ENCODE measurements at regions not wholly inside any gene's neighbourhood (a gene's known extent, or its start where the extent isn't known, plus 50 kb on each side); places are given as distances from the start of the nearest gene placed in this dataset.

DNA sequence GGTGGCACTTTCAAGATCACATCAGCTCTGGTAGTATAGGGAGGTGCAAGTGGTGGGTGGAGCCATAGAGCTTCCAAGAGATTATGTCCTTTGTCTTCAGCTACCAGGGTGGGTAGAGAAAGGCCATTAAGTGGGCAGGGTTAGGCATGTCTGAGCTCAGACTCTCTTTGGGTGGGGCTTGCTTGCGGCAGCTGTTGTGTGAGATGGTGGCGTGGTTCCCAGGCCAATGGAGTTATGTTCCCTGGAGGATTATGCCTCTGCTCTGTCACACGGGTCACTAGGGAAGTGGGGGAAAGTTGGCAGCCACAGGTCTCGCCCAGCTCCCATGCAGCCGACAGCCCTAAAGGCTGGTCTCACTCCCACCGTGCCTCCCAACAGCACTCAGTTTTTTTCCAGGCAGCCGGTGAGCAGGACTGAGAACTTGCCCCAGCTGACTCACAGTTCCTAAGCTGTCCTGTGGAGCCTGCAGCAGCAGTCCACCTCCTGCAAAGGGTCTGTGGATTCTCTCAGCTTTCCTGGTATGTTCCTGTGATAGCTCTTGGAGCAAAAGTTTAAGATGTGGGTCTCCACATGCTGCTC lies 459.0 kb downstream of the SH2D4B start:
- no peak for TF ChIP-seq ARID2 (CRISPR knock-in tag; IDR thresholded peaks at IDR 0.05; ENCODE audit: borderline replicate concordance)
- TF ChIP-seq, protein P1, sequence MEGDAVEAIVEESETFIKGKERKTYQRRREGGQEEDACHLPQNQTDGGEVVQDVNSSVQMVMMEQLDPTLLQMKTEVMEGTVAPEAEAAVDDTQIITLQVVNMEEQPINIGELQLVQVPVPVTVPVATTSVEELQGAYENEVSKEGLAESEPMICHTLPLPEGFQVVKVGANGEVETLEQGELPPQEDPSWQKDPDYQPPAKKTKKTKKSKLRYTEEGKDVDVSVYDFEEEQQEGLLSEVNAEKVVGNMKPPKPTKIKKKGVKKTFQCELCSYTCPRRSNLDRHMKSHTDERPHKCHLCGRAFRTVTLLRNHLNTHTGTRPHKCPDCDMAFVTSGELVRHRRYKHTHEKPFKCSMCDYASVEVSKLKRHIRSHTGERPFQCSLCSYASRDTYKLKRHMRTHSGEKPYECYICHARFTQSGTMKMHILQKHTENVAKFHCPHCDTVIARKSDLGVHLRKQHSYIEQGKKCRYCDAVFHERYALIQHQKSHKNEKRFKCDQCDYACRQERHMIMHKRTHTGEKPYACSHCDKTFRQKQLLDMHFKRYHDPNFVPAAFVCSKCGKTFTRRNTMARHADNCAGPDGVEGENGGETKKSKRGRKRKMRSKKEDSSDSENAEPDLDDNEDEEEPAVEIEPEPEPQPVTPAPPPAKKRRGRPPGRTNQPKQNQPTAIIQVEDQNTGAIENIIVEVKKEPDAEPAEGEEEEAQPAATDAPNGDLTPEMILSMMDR (CRISPR knock-in tag; IDR thresholded peaks at IDR 0.05) = no peak
- TF ChIP-seq GABPA (IDR thresholded peaks at IDR 0.05; ENCODE audit: low read depth, low read length) = no peak
- TF ChIP-seq GABPA (CRISPR knock-in tag; IDR thresholded peaks at IDR 0.05; ENCODE audit: low read depth) = no peak
- TF ChIP-seq, protein P2, sequence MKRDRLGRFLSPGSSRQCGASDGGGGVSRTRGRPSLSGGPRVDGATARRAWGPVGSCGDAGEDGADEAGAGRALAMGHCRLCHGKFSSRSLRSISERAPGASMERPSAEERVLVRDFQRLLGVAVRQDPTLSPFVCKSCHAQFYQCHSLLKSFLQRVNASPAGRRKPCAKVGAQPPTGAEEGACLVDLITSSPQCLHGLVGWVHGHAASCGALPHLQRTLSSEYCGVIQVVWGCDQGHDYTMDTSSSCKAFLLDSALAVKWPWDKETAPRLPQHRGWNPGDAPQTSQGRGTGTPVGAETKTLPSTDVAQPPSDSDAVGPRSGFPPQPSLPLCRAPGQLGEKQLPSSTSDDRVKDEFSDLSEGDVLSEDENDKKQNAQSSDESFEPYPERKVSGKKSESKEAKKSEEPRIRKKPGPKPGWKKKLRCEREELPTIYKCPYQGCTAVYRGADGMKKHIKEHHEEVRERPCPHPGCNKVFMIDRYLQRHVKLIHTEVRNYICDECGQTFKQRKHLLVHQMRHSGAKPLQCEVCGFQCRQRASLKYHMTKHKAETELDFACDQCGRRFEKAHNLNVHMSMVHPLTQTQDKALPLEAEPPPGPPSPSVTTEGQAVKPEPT (CRISPR knock-in tag; IDR thresholded peaks at IDR 0.05; ENCODE audit: low read depth) = no peak
- TF ChIP-seq ATF7 (IDR thresholded peaks at IDR 0.05) = no peak
- TF ChIP-seq ATF7 (CRISPR knock-in tag; IDR thresholded peaks at IDR 0.05) = no peak
- TF ChIP-seq ZNF737 (CRISPR knock-in tag; IDR thresholded peaks at IDR 0.05; ENCODE audit: borderline replicate concordance) = no peak
- no peak for TF ChIP-seq EZH2 (conservative IDR thresholded peaks at IDR 0.05; ENCODE audit: low read depth, low read length)
- TF ChIP-seq, protein P3, sequence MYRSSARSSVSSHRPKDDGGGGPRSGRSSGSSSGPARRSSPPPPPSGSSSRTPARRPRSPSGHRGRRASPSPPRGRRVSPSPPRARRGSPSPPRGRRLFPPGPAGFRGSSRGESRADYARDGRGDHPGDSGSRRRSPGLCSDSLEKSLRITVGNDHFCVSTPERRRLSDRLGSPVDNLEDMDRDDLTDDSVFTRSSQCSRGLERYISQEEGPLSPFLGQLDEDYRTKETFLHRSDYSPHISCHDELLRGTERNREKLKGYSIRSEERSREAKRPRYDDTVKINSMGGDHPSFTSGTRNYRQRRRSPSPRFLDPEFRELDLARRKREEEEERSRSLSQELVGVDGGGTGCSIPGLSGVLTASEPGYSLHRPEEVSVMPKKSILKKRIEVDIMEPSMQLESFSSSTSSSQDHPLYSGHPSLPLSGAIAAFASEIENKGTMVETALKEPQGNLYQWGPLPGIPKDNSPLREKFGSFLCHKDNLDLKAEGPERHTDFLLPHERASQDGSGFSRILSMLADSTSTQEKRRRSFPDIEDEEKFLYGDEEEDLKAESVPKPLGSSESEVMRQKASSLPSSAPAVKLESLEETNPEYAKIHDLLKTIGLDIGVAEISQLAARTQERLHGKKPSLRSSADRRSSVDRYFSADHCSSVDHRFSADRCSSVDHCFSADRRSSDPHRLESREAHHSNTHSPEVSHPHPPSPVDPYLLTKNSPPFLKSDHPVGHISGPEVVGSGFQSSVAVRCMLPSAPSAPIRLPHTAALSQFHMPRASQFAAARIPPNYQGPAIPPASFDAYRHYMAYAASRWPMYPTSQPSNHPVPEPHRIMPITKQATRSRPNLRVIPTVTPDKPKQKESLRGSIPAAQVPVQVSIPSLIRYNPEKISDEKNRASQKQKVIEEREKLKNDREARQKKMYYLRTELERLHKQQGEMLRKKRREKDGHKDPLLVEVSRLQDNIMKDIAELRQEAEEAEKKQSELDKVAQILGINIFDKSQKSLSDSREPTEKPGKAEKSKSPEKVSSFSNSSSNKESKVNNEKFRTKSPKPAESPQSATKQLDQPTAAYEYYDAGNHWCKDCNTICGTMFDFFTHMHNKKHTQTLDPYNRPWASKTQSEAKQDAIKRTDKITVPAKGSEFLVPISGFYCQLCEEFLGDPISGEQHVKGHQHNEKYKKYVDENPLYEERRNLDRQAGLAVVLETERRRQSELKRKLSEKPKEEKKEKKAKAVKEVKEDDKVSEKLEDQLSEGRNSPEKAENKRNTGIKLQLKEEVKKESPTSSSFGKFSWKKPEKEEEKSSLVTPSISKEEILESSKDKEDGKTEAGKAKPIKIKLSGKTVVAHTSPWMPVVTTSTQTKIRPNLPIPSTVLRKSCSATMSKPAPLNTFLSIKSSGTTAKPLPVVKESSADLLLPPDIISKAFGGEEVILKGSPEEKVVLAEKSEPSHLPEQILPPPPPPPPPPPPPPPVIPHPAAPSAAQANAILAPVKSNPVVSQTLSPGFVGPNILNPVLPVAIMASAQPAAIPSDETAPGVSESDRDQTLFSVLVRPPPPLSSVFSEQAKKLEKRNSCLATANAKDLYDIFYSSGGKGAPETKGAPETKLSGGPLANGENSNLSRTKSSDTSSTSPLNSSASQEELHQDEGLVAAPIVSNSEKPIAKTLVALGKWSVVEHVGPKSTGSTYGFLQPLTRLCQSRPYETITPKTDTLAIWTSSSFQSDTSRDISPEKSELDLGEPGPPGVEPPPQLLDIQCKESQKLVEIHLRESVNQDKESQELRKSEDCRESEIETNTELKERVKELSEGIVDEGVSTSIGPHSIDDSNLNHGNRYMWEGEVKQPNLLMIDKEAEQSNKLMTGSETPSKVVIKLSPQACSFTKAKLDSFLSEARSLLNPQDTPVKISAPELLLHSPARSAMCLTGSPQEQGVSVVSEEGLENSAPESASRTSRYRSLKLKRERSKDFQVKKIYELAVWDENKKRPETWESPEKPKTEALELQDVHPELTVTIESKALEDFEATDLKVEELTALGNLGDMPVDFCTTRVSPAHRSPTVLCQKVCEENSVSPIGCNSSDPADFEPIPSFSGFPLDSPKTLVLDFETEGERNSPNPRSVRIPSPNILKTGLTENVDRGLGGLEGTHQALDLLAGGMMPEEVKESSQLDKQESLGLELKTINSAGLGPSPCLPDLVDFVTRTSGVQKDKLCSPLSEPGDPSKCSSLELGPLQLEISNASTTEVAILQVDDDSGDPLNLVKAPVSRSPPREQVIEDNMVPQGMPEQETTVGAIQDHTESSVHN (CRISPR knock-in tag; IDR thresholded peaks at IDR 0.05) = no peak

Measured in HepG2 (cell line).